HG03175 (cell line): ENCODE measurements at regions not wholly inside any gene's neighbourhood (a gene's known extent, or its start where the extent isn't known, plus 50 kb on each side); places are given as distances from the start of the nearest gene placed in this dataset.

Source experiments
- ATAC-seq: cut with Tn5 transposase; IDR thresholded peaks from one replicate; pipeline ENCODE4 v1.9.1; 2021; ENCODE audit warnings: mild to moderate bottlenecking, moderate library complexity; ENCODE audit not compliant: unreplicated experiment

- ATAC-seq: no peak
Observed at GRCh38 chr5:171647043-171647903, 138.3 kb upstream of the SMIM23 start.

GRCh38 chr5:171647904-171648260, 137.7 kb upstream of the SMIM23 start:
- no peak for ATAC-seq

DNA sequence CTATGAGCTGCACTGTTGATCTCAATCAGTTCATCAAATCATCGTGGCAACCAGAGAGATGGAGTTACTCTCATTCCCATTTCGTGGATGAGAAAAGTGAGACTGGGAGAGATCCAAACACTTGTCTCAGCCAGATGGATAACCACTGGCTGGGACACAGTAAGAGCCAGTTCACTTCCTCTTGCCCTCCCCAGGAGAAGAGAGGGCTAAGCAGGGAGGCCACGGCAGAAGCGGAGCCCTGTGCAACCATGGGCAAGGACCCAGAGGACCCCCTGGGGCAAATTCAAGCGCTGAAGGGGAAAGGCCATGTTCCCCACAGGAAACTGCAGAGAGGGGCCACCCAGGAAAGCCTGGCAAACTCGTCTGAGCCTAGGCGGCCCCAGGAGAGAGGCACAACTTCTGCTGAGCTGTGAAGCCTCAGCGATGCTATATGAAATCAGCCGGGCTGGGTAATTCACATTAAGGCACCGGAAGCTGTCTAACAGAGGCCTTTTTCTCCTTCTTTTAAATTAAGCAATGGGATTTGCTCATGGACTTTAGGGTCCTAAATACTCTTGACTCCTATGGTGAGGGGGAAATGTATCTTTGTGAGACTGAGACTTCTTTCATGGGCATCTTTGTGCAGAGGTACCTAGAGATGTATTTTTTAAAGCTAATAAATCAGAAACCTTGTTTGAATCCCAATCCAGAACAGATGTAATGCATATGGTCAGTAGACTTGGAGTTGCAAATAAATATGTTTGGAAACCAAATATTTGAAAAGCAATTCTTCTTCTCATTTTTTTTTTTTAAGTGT, 137.1 kb upstream of the SMIM23 start:
- no peak for ATAC-seq

GRCh38 chr5:171649075-171649401, 136.6 kb upstream of the SMIM23 start:
- ATAC-seq: no peak

GRCh38 chr5:171650597-171650996, 135.0 kb upstream of the SMIM23 start:
- no peak for ATAC-seq

DNA sequence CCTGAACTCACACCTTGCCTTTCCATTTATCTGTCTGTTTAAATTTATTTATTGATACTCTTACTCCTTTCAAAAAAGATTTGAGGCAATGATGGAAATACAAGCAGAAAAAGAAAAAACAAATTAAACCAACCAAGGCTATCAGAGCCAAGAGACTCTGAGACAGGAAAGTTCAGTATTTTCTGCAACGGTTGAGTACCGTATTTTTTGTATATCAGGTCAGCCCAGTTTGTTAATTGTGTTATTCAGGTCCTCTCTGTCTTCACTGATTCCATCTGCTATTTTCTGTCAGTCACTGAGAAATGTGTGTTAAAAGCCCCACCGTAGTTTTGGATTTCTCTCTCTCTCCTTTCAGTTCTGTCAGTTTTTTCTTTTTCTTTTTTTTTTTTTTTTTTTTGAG, 134.5 kb upstream of the SMIM23 start:
- ATAC-seq: no peak

- no peak for ATAC-seq
Observed at GRCh38 chr5:171654881-171655280, 130.7 kb upstream of the SMIM23 start.

DNA sequence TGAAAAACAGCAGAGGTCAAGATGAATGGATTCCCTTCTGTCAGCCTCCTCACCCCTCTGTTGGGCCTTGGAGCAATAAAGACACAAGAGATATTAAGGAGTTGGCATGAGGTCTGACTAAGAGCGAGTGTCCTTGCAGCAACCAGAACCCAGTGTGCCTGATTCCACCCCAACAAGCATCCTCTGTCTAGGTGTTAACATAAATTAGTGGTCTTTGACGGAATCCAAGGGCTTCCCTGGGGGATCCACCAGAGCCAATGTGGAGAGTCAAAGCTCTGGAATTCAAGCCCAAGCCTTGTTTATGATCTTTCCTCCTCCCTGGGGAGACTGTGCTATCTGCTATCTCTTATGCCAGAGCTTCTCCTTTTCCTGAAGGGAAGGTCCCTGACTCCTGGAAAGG, 128.1 kb upstream of the SMIM23 start:
- no peak for ATAC-seq

- ATAC-seq: no peak
Observed at GRCh38 chr5:171659896-171660295, 125.7 kb upstream of the SMIM23 start.

- ATAC-seq: no peak
Observed at GRCh38 chr5:171660434-171660833, 125.2 kb upstream of the SMIM23 start.

DNA sequence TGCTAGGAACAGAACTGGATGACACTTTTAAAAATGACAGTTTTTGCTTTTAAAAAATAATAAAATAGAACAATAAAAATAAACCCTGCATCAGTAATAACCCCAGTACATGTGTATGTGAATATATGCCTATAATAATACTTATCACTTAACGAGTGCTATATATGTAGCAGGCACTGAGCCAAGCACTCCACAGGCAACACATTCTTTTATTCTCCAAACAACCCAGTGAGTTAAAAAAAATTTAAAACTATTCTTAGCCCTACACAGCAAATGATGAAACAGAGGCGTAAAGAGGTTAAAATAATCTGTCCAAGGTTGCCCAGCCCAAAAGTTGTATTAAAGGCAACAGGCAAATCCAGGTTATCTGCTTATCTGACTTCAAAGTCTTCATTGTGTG, 124.5 kb upstream of the SMIM23 start:
- ATAC-seq: no peak

GRCh38 chr5:171663311-171664085, 122.1 kb upstream of the SMIM23 start:
- no peak for ATAC-seq

- ATAC-seq: no peak
Observed at GRCh38 chr5:171664489-171664888, 121.1 kb upstream of the SMIM23 start.

DNA sequence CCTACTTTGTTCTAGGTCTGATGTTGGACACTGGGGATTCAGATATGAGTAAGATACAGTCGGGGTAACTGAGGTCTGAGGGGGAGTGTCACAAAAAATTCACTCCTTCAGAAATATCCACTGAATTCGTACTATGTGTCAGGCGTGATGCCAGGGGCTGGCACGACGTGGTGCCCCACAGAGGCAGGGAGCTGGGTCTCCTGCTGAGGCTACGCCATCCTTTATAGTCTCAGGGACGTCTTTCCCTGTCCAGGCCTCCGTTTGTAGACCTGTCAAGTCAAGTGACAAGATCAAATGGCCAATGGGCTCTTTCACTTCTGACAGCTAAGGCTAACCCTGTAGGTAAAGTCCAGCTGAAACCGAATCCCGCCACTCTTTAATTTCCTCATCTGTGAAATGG, 118.8 kb upstream of the SMIM23 start:
- ATAC-seq: no peak

DNA sequence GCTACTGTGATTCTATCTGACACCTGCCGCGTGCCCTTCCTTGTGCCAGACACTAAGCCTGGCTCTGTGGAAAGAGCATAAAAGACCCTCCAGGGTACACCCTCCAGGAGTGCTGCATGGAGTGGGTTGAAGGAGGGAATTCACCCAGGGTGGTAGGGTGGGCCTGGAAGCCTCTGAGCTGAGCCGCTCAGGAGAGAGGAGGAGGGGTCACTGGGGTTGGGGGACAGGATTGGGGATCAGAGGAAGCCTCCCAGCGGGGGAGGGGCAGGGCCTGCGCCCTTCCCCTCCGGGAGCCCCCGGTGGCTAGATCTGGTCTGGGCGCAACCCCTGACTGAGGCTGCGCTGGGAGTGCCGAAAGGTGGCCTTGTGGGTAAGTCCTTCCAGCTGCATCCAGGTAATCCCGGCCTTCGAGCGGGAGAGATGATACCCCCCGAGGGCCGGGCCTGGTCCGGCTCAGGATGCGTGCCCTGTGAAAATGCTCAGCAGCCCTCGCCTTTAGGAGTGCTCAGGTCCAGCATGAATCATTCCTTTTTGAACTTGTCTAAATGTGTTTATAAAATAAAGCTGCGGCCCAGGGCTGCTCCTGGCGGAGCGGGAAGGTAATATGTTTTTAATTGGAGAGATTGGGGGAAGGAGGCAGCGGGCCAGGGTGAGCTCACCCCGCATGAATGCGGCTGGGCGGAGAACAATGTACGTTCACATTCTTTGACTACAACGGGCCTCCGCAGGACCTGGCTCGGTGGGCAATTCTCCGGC, 118.1 kb upstream of the SMIM23 start:
- ATAC-seq: no peak

DNA sequence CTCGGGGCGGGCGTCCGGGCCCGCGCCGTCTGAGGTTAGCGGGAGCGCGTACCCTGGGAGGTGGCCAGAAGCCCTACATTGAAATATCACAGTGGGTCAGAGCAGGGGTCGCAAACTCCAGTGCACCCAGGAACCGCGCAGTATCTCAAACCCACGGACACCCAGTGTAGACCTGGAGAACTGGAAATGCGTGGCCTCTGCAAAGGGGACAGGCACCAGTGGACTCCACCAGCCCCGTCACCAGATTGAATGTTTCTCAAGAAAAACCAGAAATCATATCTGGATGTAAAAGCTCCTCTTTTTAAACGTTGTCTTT, 117.6 kb upstream of the SMIM23 start:
- ATAC-seq: no peak

DNA sequence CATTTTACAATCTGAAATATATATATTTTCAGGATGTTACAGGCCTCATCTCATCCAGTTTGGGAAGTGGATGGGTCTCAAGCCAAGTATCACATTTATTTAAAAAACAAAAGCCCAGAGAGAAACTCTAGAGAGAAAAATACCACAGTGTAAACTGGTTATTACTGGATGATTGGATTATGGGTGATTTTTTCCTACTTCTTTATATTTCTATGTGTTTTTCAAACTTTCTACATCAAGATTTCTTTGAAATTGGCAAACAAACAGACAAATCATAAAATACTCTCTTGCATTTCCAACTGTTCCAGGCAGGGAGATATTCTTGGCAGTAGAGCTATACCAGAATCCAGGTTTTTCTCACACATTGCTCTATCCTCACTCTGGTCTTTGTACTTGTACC, 116.0 kb upstream of the SMIM23 start:
- no peak for ATAC-seq

DNA sequence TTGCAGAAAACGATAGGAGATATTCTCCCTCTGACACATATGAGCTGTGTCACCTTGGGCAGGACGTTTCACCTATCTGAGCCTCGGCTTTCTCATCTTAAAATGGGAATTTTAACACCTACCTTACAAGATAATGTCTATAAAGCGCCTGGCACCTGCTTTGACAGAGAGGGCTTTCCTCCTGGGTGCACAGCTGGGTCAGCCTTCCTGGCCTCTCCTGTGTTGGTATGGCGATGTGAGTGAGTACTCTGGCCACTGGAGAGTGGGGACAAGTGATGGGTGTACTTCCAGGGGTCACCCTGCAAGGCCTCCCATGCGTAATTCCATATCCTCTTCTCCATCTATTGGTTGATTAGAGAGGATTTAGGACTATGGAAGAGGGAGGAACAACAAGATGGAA, 113.1 kb upstream of the SMIM23 start:
- ATAC-seq: no peak

- no peak for ATAC-seq
Observed at GRCh38 chr5:171673328-171673727, 112.3 kb upstream of the SMIM23 start.

DNA sequence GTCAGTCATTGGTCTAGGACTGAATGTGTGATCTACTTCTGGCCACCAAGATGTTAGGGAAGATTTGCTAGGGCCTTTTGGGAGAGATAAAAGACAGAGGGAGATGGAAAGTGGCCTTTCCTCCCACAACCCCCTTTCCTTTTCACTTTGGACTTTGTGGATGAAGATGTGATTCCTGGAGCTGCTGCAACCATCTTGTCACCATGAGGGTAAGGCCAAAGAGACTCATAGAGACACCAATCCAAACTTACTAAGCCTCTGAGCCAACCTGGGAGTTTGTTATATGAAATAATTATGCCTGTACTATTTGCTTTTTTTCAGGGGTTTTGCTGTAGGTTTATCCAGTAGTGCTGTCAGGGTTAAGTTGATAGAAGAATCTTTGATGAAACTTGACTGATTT, 111.8 kb upstream of the SMIM23 start:
- ATAC-seq: no peak

DNA sequence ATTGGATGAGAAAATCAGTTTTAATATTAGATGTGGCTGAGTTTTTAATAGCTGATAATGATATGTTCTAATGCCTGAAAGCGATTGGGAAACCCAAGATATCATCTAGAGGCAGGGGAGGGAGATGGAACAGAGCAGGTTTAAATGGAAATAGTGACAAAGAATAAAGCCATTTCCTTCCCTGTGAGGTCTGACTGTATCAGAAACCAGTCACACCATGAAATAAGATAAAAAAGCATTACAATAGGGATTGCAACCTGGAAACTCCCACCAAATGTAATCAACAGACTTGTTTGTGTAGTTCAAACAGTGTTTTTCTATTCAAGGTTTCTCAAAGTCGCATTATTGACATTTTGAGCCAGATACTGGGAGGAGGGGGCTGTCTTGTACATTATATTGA, 110.1 kb upstream of the SMIM23 start:
- ATAC-seq: no peak
